Heart right ventricle (tissue), 16 donors: ENCODE measurements at regions not wholly inside any gene's neighbourhood (a gene's known extent, or its start where the extent isn't known, plus 50 kb on each side); places are given as distances from the start of the nearest gene placed in this dataset.

Experiments
- ATAC-seq, 8 donors: fragments of 200-7000 bp; cut with Tn5 transposase; one replicate each; pipeline ENCODE4 v1.9.1; 2020; ENCODE audit warnings: mild to moderate bottlenecking in 8 of 8, moderate library complexity in 8 of 8, moderate number of reproducible peaks in 1 of 8
- DNase-seq, 2 donors: peaks; one replicate each; pipeline ENCODE4 v3.0.0-alpha.2; 2020
- H3K27ac ChIP-seq, 10 donors: fragments of 200-600 bp; sonication (generic) in 2 of 10; one replicate each; pipeline versions ENCODE4 v1.5.0 to v1.8.0; 2020 to 2022; ENCODE audit warnings: mild to moderate bottlenecking in 3 of 10
- H3K27me3 ChIP-seq, 7 donors: fragments of 200-600 bp; one replicate each; pipeline ENCODE4 v1.8.0; 2021 to 2022; ENCODE audit warnings: mild to moderate bottlenecking in 2 of 7
- H3K36me3 ChIP-seq, 9 donors: fragments of 200-600 bp; sonication (generic) in 1 of 9; one replicate each; pipeline versions ENCODE4 v1.5.0 to v1.8.0; 2020 to 2022; ENCODE audit warnings: mild to moderate bottlenecking in 2 of 9
- H3K4me1 ChIP-seq, 9 donors: fragments of 200-600 bp; sonication (generic) in 1 of 9; one replicate each; pipeline versions ENCODE4 v1.5.0 to v1.8.0; 2020 to 2022; ENCODE audit warnings: mild to moderate bottlenecking in 4 of 9
- H3K4me3 ChIP-seq, 10 donors: fragments of 200-600 bp; sonication (generic) in 2 of 10; one replicate each; pipeline versions ENCODE4 v1.5.0 to v1.8.0; 2020 to 2022; ENCODE audit warnings: mild to moderate bottlenecking in 7 of 10, moderate library complexity in 2 of 10
- H3K9me3 ChIP-seq, 11 donors: fragments of 200-600 bp in 10 of 11; sonication (generic) in 2 of 11; one replicate each; pipeline versions ENCODE4 v1.5.0 to v1.8.0; 2013 to 2022; ENCODE audit warnings: mild to moderate bottlenecking in 2 of 11, control low read depth in 1 of 11, moderate library complexity in 1 of 11
- WGBS, 2 donors: extraction: QIAGEN DNeasy Blood & Tissue Kit; methylation state at CpG; one replicate each; pipeline ENCODE4 v1.1.7; 2013; ENCODE audit warnings: inconsistent platforms in 1 of 2; 5-methylcytosine and 5-hydroxymethylcytosine counted together
- intact Hi-C, 10 donors: fragments of 100-400 bp; cut with DNase I; formaldehyde crosslinking; loops; one replicate each; pipeline versions ENCODE4 v1.11.1 to v1.14.2; 2022
- TF ChIP-seq, protein P1 (sequence below), 9 donors: fragments of 200-600 bp; sonication (generic) in 2 of 9; IDR thresholded peaks; one replicate each; pipeline versions ENCODE4 v1.5.0 to v1.8.0; 2021 to 2022; ENCODE audit warnings: antibody characterized with exemption in 9 of 9, mild to moderate bottlenecking in 5 of 9, moderate library complexity in 1 of 9
- donor health status: Arrhythmogenic right ventricular cardiomyopathy.
- donor health status: ischemic (EF 13 %, LVEDD 7.1; RV severe dilation, severe dysfunction).
- donor health status: healthy with polysubstance abuse.
- donor health status: DM: no; HTN: yes; CAD: no.
- donor health status: DM: no; HTN: no; CAD: no.
- donor health status: ischemic (EF 25% LVEDD 6.9; RV normal size, moderate dysfunction).
- donor health status: ischemic (EF 25% LVEDD 5.7; RV mildly dilated, moderate dysfunction).
- donor health status: healthy.
- donor health status: DM: yes; HTN: yes; CAD: no.
- donor health status: Ischemic cardiomyopathy.
- donor health status: ischemic (EF 35%, LVEDD 5.7; RV mildly dilated, moderate dysfunction).
- donor health status: nonischemic (EF 11% LVEDD 7.7; RV severe dilation, severe dysfunction).
- donor health status: DM: yes; HTN: yes; CAD: no.
- donor health status: PGD.
- donor health status: ischemic (EF 29% LVEDD 5.4; RV normal size, mild dysfunction).
- donor health status: nonischemic (EF 23%, LVEDD 6.1; RV moderate dilation, normal function).

GRCh38 chr4:103478734-103479133 lies 241.1 kb downstream of the TACR3 start:
- DNase-seq: no peak
- no peaks in the 10 kb centered on the region for H3K36me3 ChIP-seq
- no peak for ATAC-seq
- no peaks in the 10 kb centered on the region for H3K27me3 ChIP-seq
- no peaks in the 10 kb centered on the region for H3K4me1 ChIP-seq
- no peak overlapping the region for H3K4me3 ChIP-seq
- 61 to 63% methylated on average over 1 of the region's 1 CpG for WGBS, 2 donors
- intact Hi-C loops: loop anchor here in 1 of 10 donors (5.0 kb wide), 1 partner anchor 309 kb away; no protein-coding TSS in a partner anchor
- TF ChIP-seq, protein P1, sequence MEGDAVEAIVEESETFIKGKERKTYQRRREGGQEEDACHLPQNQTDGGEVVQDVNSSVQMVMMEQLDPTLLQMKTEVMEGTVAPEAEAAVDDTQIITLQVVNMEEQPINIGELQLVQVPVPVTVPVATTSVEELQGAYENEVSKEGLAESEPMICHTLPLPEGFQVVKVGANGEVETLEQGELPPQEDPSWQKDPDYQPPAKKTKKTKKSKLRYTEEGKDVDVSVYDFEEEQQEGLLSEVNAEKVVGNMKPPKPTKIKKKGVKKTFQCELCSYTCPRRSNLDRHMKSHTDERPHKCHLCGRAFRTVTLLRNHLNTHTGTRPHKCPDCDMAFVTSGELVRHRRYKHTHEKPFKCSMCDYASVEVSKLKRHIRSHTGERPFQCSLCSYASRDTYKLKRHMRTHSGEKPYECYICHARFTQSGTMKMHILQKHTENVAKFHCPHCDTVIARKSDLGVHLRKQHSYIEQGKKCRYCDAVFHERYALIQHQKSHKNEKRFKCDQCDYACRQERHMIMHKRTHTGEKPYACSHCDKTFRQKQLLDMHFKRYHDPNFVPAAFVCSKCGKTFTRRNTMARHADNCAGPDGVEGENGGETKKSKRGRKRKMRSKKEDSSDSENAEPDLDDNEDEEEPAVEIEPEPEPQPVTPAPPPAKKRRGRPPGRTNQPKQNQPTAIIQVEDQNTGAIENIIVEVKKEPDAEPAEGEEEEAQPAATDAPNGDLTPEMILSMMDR (IDR thresholded peaks at IDR 0.05): no peak
- H3K27ac ChIP-seq: no peak overlapping the region
- H3K9me3 ChIP-seq: no peaks in the 10 kb centered on the region

- H3K27me3 ChIP-seq: no peaks in the 10 kb centered on the region
- no peaks in the 10 kb centered on the region for H3K4me1 ChIP-seq
- no peaks in the 10 kb centered on the region for H3K9me3 ChIP-seq
- WGBS, 2 donors: 33 to 47% methylated on average over 1 of the region's 1 CpG
- DNase-seq (no peak), ATAC-seq (no peak)
- TF ChIP-seq, protein P1 (IDR thresholded peaks at IDR 0.05): no peak
- no peaks in the 10 kb centered on the region for H3K36me3 ChIP-seq
- intact Hi-C loops: loop anchor here in 1 of 10 donors (5.0 kb wide), 1 partner anchor 309 kb away; no protein-coding TSS in a partner anchor
- no peak overlapping the region for H3K27ac ChIP-seq
- H3K4me3 ChIP-seq: no peak overlapping the region
Observed at GRCh38 chr4:103478210-103478609, 241.6 kb downstream of the TACR3 start.

GRCh38 chr4:103457566-103457965 lies 259.4 kb upstream of the CENPE start:
- Histone ChIP-seq H3K27me3 (no peaks in the 10 kb centered on the region), H3K36me3 (no peaks in the 10 kb centered on the region), H3K4me1 (no peaks in the 10 kb centered on the region), H3K27ac (no peak overlapping the region), H3K4me3 (no peak overlapping the region), H3K9me3 (peaks cover 0 to 30% (median 6%) of the 10 kb centered on the region in 11 donors)
- TF ChIP-seq, protein P1 (IDR thresholded peaks at IDR 0.05): no peak
- no peak for DNase-seq
- WGBS, 2 donors: 86 to 93% methylated on average over 2 of the region's 2 CpGs
- ATAC-seq: no peak
- intact Hi-C loops: no loop called here

- DNase-seq: no peak
- H3K36me3 ChIP-seq: no peaks in the 10 kb centered on the region
- no peaks in the 10 kb centered on the region for H3K27me3 ChIP-seq
- H3K9me3 ChIP-seq: peaks cover 0 to 20% (median 6%) of the 10 kb centered on the region in 11 donors
- intact Hi-C loops: no loop called here
- H3K27ac ChIP-seq: no peak overlapping the region
- H3K4me3 ChIP-seq: no peak overlapping the region
- H3K4me1 ChIP-seq: no peaks in the 10 kb centered on the region
- TF ChIP-seq, protein P1 (IDR thresholded peaks at IDR 0.05): no peak
- ATAC-seq: no peak
- 71 to 88% methylated on average over 2 of the region's 2 CpGs for WGBS, 2 donors
Observed at GRCh38 chr4:103451341-103451740, 253.2 kb upstream of the CENPE start.
